H9 (cell line): ENCODE measurements at regions not wholly inside any gene's neighbourhood (a gene's known extent, or its start where the extent isn't known, plus 50 kb on each side); places are given as distances from the start of the nearest gene placed in this dataset.

Source experiments
- DNase-seq: peaks from one replicate; pipeline ENCODE4 v3.0.0-alpha.2; 2017
- H2AFZ ChIP-seq: one replicate; pipeline ENCODE4 v1.6.1; 2013; ENCODE audit warnings: mild to moderate bottlenecking, low read length, control low read depth, moderate library complexity
- H2AK5ac ChIP-seq: 2 replicates; pipeline ENCODE4 v1.6.1; 2013; ENCODE audit warnings: low read length, control low read depth, mixed read lengths; ENCODE audit not compliant: insufficient read length
- H2BK120ac ChIP-seq: one replicate; pipeline ENCODE4 v1.6.1; 2013; ENCODE audit warnings: low read depth, mild to moderate bottlenecking, low read length, control low read depth, inconsistent platforms; ENCODE audit not compliant: poor library complexity, severe bottlenecking
- H2BK12ac ChIP-seq: 2 replicates; pipeline ENCODE4 v1.6.1; 2013; ENCODE audit warnings: low read length, control low read depth, mixed read lengths, low read depth; ENCODE audit not compliant: insufficient read length
- H2BK15ac ChIP-seq: 2 replicates; pipeline ENCODE4 v1.6.1; 2013; ENCODE audit warnings: low read depth, low read length, control low read depth
- H2BK20ac ChIP-seq: one replicate; pipeline ENCODE4 v1.6.1; 2013; ENCODE audit warnings: low read depth, mild to moderate bottlenecking, low read length, control low read depth, inconsistent platforms; ENCODE audit not compliant: poor library complexity, severe bottlenecking
- H2BK5ac ChIP-seq: 2 replicates; pipeline ENCODE4 v1.6.1; 2013; ENCODE audit warnings: low read length, control low read depth, mixed read lengths; ENCODE audit not compliant: insufficient read length
- H3K14ac ChIP-seq: 2 replicates; pipeline ENCODE4 v1.6.1; 2013; ENCODE audit warnings: low read length, control low read depth; ENCODE audit not compliant: insufficient read depth
- H3K18ac ChIP-seq: 2 replicates; pipeline ENCODE4 v1.6.1; 2013; ENCODE audit warnings: low read depth, mild to moderate bottlenecking, mixed read lengths, low read length, control low read depth; ENCODE audit not compliant: insufficient read length
- H3K23ac ChIP-seq: 2 replicates; pipeline ENCODE4 v1.6.1; 2013; ENCODE audit warnings: low read length, control low read depth, mixed read lengths, low read depth; ENCODE audit not compliant: insufficient read length
- H3K23me2 ChIP-seq: 2 replicates; pipeline ENCODE4 v1.6.1; 2013; ENCODE audit warnings: low read depth, mild to moderate bottlenecking, mixed read lengths, low read length, control low read depth; ENCODE audit not compliant: insufficient read length, poor library complexity, severe bottlenecking
- H3K27ac ChIP-seq: 2 replicates; pipeline ENCODE4 v1.5.1; 2013; ENCODE audit warnings: low read length, control low read depth, mixed read lengths, low read depth; ENCODE audit not compliant: insufficient read length
- H3K27me3 ChIP-seq: 2 replicates; pipeline ENCODE4 v1.6.1; 2013; ENCODE audit warnings: low read length, control low read depth, inconsistent platforms; ENCODE audit not compliant: insufficient read depth
- H3K4ac ChIP-seq: 2 replicates; pipeline ENCODE4 v1.6.1; 2013; ENCODE audit warnings: low read depth, mild to moderate bottlenecking, control low read depth, inconsistent platforms, low read length, moderate library complexity
- H3K4me1 ChIP-seq: 2 replicates; pipeline ENCODE4 v1.6.1; 2013; ENCODE audit warnings: low read length, control low read depth, inconsistent platforms; ENCODE audit not compliant: insufficient read depth
- H3K4me2 ChIP-seq: 2 replicates; pipeline ENCODE4 v1.6.1; 2013; ENCODE audit warnings: low read length, control low read depth, mixed read lengths; ENCODE audit not compliant: insufficient read length, insufficient read depth
- H3K56ac ChIP-seq: 2 replicates; pipeline ENCODE4 v1.6.1; 2013; ENCODE audit warnings: low read depth, mild to moderate bottlenecking, mixed read lengths, low read length, control low read depth; ENCODE audit not compliant: insufficient read length
- H3K79me1 ChIP-seq: 2 replicates; pipeline ENCODE4 v1.6.1; 2013; ENCODE audit warnings: low read depth, mild to moderate bottlenecking, moderate library complexity, low read length, control low read depth, inconsistent platforms; ENCODE audit not compliant: insufficient read depth, poor library complexity, severe bottlenecking
- H3K79me2 ChIP-seq: 2 replicates; pipeline ENCODE4 v1.6.1; 2013; ENCODE audit warnings: low read length, control low read depth, inconsistent platforms; ENCODE audit not compliant: insufficient read depth
- H3K9ac ChIP-seq: 2 replicates; pipeline ENCODE4 v1.6.1; 2013; ENCODE audit warnings: low read length, control low read depth, mixed read lengths; ENCODE audit not compliant: insufficient read length; ENCODE audit errors: extremely low read depth
- H3K9me3 ChIP-seq: one replicate; pipeline ENCODE4 v1.6.1; 2013; ENCODE audit warnings: low read depth, low read length, inconsistent platforms; ENCODE audit not compliant: control insufficient read depth
- H3T11ph ChIP-seq: one replicate; pipeline ENCODE4 v1.6.1; 2013; ENCODE audit warnings: mild to moderate bottlenecking, low read length, control low read depth, inconsistent platforms
- H4K20me1 ChIP-seq: one replicate; pipeline ENCODE4 v1.6.1; 2013; ENCODE audit not compliant: control insufficient read depth, insufficient read length, insufficient read depth
- H4K5ac ChIP-seq: 2 replicates; pipeline ENCODE4 v1.6.1; 2013; ENCODE audit warnings: low read depth, mild to moderate bottlenecking, mixed read lengths, low read length, control low read depth; ENCODE audit not compliant: insufficient read length
- H4K8ac ChIP-seq: replicated peaks from 2 replicates; pipeline ENCODE4 v1.6.1; 2013; ENCODE audit warnings: low read length, control low read depth, mixed read lengths, low read depth; ENCODE audit not compliant: insufficient read length
- H4K91ac ChIP-seq: 2 replicates; pipeline ENCODE4 v1.6.1; 2013; ENCODE audit warnings: low read depth, mild to moderate bottlenecking, moderate library complexity, mixed read lengths, low read length, control low read depth; ENCODE audit not compliant: insufficient read length
- H3K27ac Mint-ChIP-seq, 3 experiments: 2 replicates in 2 of 3; 3 replicates in 1 of 3; pipeline ENCODE4 v1.8.0; 2020 to 2021; ENCODE audit warnings: mixed read lengths in 3 of 3, mild to moderate bottlenecking in 1 of 3, moderate library complexity in 1 of 3
- H3K27me3 Mint-ChIP-seq: 2 replicates; pipeline ENCODE4 v1.8.0; 2021; ENCODE audit warnings: low read depth, mild to moderate bottlenecking, moderate library complexity, mixed read lengths
- H3K36me3 Mint-ChIP-seq, 3 experiments: 2 replicates in 2 of 3; 3 replicates in 1 of 3; pipeline ENCODE4 v1.8.0; 2020 to 2021; ENCODE audit warnings: low read depth in 3 of 3, mixed read lengths in 3 of 3; ENCODE audit not compliant: insufficient read depth in 1 of 3
- H3K4me1 Mint-ChIP-seq, 2 experiments: 2 replicates each; pipeline ENCODE4 v1.8.0; 2020; ENCODE audit warnings: mixed read lengths in 2 of 2
- H3K4me3 Mint-ChIP-seq, 2 experiments: 2 replicates in 1 of 2; 3 replicates in 1 of 2; pipeline ENCODE4 v1.8.0; 2020 to 2021; ENCODE audit warnings: mild to moderate bottlenecking in 2 of 2, mixed read lengths in 2 of 2, moderate library complexity in 1 of 2
- H3K9me3 Mint-ChIP-seq, 2 experiments: 2 replicates in 1 of 2; 3 replicates in 1 of 2; pipeline ENCODE4 v1.8.0; 2020; ENCODE audit warnings: mild to moderate bottlenecking in 2 of 2, mixed read lengths in 2 of 2, moderate library complexity in 1 of 2
- CTCF ChIP-seq: fragments of 200-600 bp; sonication (generic); conservative IDR thresholded peaks from 3 replicates; pipeline ENCODE4 v1.8.0; 2021; ENCODE audit warnings: antibody characterized with exemption, mild to moderate bottlenecking
- WGBS: extraction: QIAGEN DNeasy Blood & Tissue Kit; methylation state at CpG from one replicate; pipeline ENCODE4 v1.1.7; 2013; ENCODE audit warnings: missing lambda C conversion rate, low lambda C conversion rate, mixed read lengths; ENCODE audit not compliant: insufficient read length; ENCODE audit errors: extremely low coverage; 5-methylcytosine and 5-hydroxymethylcytosine counted together

- H3K9me3 Mint-ChIP-seq: no peaks in the 10 kb centered on the region; a peak in 2 of 5 replicates
- H2BK120ac ChIP-seq: no peak overlapping the region
- H3K36me3 Mint-ChIP-seq: no peaks in the 10 kb centered on the region
- no peak overlapping the region for H4K91ac ChIP-seq
- no peaks in the 10 kb centered on the region for H3K9me3 ChIP-seq
- H3K27ac Mint-ChIP-seq: peak overlapping the region; percentile 60 to 93 (median 88); a peak in 5 of 7 replicates
- no CpG with 5 or more reads among the region's 1 CpG for WGBS
- no peaks in the 10 kb centered on the region for H4K20me1 ChIP-seq
- no peak overlapping the region for H2AK5ac ChIP-seq
- H3K56ac ChIP-seq: no peak overlapping the region
- no peaks in the 10 kb centered on the region for H3K23me2 ChIP-seq
- no peak overlapping the region for H3K4ac ChIP-seq
- H2AFZ ChIP-seq: no peak overlapping the region
- H2BK15ac ChIP-seq: no peak overlapping the region
- H3K4me1 ChIP-seq: peaks cover 4% of the 10 kb centered on the region; the same call in 1 of the 2 replicates
- no peak overlapping the region for H3K4me3 Mint-ChIP-seq
- DNase-seq: no peak
- no peak overlapping the region for H4K8ac ChIP-seq
- H2BK12ac ChIP-seq: no peak overlapping the region
- H3K9ac ChIP-seq: no peak overlapping the region
- H3K79me2 ChIP-seq: no peaks in the 10 kb centered on the region
- H4K5ac ChIP-seq: no peak overlapping the region
- H3K27ac ChIP-seq: no peak overlapping the region
- H3K23ac ChIP-seq: no peak overlapping the region
- no peaks in the 10 kb centered on the region for H3K79me1 ChIP-seq
- H2BK5ac ChIP-seq: no peak overlapping the region
- H3K4me1 Mint-ChIP-seq: peaks cover 43% of the 10 kb centered on the region in 2 experiments
- no peak overlapping the region for H3K18ac ChIP-seq
- no peaks in the 10 kb centered on the region for H3K27me3 ChIP-seq
- no peaks in the 10 kb centered on the region for H3K27me3 Mint-ChIP-seq
- no peak overlapping the region for H3T11ph ChIP-seq
- no peak overlapping the region for H2BK20ac ChIP-seq
- H3K14ac ChIP-seq: no peak overlapping the region
- TF ChIP-seq CTCF: no peak
- H3K4me2 ChIP-seq: no peak overlapping the region
These were observed 277.6 kb upstream of the PLEKHG7 start for GRCh38 chr12:92425165-92425564.
